Vagina (tissue), 2 donors: ENCODE measurements at regions not wholly inside any gene's neighbourhood (a gene's known extent, or its start where the extent isn't known, plus 50 kb on each side); places are given as distances from the start of the nearest gene placed in this dataset.
"Not testable (repeated sequence)": the region's sequence is repeated elsewhere in the genome, so short reads cannot be mapped to it uniquely, and the experiment has no call there.

Experiments used
- CTCF ChIP-seq, 3 experiments: fragments of 450-650 bp in 2 of 3; fragments of 200-600 bp in 1 of 3; sonication (generic) in 1 of 3; IDR thresholded peaks; one replicate each; pipeline ENCODE4 v1.5.1; 2017 to 2019; ENCODE audit warnings: antibody characterized with exemption in 3 of 3, mild to moderate bottlenecking in 2 of 3, moderate library complexity in 2 of 3
- POLR2A ChIP-seq, 2 donors: fragments of 450-650 bp; IDR thresholded peaks; one replicate each; pipeline ENCODE4 v1.6.1; 2017; ENCODE audit warnings: antibody characterized with exemption in 2 of 2, mild to moderate bottlenecking in 2 of 2, moderate library complexity in 2 of 2
- POLR2AphosphoS5 ChIP-seq, 2 donors: sonication (generic); formaldehyde crosslinking; IDR thresholded peaks; one replicate each; pipeline ENCODE4 v1.9.0; 2017; ENCODE audit warnings: antibody characterized with exemption in 2 of 2, mild to moderate bottlenecking in 2 of 2, low read depth in 1 of 2; ENCODE audit not compliant: insufficient read depth in 1 of 2

GRCh38 chr14:78013911-78014310 lies 156.3 kb upstream of the NRXN3 start:
- not testable (repeated sequence) for TF ChIP-seq CTCF (IDR thresholded peaks at IDR 0.05); POLR2A (IDR thresholded peaks at IDR 0.05); POLR2AphosphoS5 (IDR thresholded peaks at IDR 0.05; ENCODE audit: insufficient read depth in 1 of 2, low read depth in 1 of 2)
